ENCODE measurements at regions not wholly inside any gene's neighbourhood (a gene's known extent, or its start where the extent isn't known, plus 50 kb on each side); places are given as distances from the start of the nearest gene placed in this dataset.

GRCh38 chr20:40922865-40923264 lies 105.8 kb upstream of the TOP1 start:
- TF ChIP-seq POLR2AphosphoS5 (IDR thresholded peaks at IDR 0.05) (no peak), EP300 (IDR thresholded peaks at IDR 0.05) (no peak), POLR2A (IDR thresholded peaks at IDR 0.05) (no peak), CTCF (IDR thresholded peaks at IDR 0.05) (no peak)
- no peaks in the 10 kb centered on the region for H3K36me3 ChIP-seq
- WGBS, 2 donors = 68 to 82% methylated on average over 3 of the region's 3 CpGs
- no peaks in the 10 kb centered on the region for H3K9me3 ChIP-seq
- DNase-seq = no peak
- H3K4me1 ChIP-seq = no peaks in the 10 kb centered on the region
- H3K4me3 ChIP-seq = no peak overlapping the region
- H3K27ac ChIP-seq = no peak overlapping the region
- intact Hi-C loops (cut with DNase I) = no loop called here
- H3K27me3 ChIP-seq = no peaks in the 10 kb centered on the region

DNA sequence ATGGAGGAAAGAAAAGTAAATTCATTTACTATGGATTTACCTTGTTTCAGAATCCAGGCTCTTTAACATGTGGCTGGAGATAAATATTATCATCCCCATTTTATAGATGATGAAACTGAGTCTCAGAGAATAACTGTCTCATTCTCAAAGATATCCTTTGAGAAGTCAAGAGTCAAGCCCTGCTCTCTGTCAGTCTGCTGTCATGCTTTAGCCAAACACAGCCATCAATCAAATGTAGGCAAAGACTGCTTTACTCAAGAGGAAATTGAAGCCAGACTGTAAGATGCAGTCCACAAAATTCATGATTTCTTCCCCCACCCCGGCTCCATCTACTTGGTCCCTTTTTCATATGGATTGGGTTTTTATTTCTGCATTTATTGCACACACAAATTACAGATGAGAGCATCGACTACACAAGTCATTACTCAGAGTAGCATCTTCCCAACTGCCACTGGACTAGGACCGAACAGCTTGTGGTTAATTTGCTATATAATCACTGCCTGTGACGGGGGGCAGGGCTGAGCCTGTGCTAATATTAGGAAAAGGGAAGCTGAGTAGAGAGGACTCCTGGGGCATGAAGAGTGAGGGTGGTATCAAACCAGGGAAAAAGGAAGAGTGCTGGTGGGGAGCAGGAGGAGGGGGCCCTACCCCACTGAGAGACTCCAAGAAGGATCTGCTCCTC lies 102.7 kb upstream of the TOP1 start:
- H3K4me3 ChIP-seq = no peak overlapping the region
- no peaks in the 10 kb centered on the region for H3K36me3 ChIP-seq
- intact Hi-C loops (cut with DNase I) = no loop called here
- 44 to 55% methylated on average over 4 of the region's 4 CpGs for WGBS, 2 donors
- TF ChIP-seq CTCF (IDR thresholded peaks at IDR 0.05) = no peak
- H3K4me1 ChIP-seq = no peaks in the 10 kb centered on the region
- no peaks in the 10 kb centered on the region for H3K9me3 ChIP-seq
- H3K27me3 ChIP-seq = no peaks in the 10 kb centered on the region
- no peak overlapping the region for H3K27ac ChIP-seq
- DNase-seq = no peak

DNA sequence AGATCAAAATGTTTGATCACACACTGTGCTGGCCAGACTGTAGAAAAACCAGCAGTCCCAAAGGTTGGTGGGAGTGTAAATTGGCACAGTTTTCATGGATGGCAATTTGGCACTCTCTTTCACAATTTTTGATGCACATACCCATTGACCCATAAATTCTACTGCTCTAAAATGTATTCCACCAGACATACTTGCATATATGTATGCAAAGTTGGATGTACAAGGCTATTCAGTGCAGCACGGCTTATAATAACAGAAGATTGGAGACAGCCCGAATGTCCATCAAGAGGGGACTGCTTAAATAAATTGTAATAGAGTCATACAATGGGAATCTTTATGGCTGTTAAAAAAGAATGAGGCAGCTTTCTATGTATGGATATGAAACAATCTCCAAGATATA lies 101.7 kb upstream of the TOP1 start:
- Histone ChIP-seq H3K9me3 (no peaks in the 10 kb centered on the region), H3K36me3 (no peaks in the 10 kb centered on the region), H3K4me3 (no peak overlapping the region), H3K27ac (no peak overlapping the region), H3K27me3 (no peaks in the 10 kb centered on the region), H3K4me1 (no peaks in the 10 kb centered on the region)
- intact Hi-C loops (cut with DNase I) = no loop called here
- no peak for DNase-seq
- TF ChIP-seq POLR2A (IDR thresholded peaks at IDR 0.05) (no peak), POLR2AphosphoS5 (IDR thresholded peaks at IDR 0.05) (no peak), CTCF (IDR thresholded peaks at IDR 0.05) (no peak), EP300 (IDR thresholded peaks at IDR 0.05) (no peak)
- 88 to 89% methylated on average over 2 of the region's 2 CpGs for WGBS, 2 donors

- 48 to 81% methylated on average over 1 of the region's 1 CpG for WGBS, 2 donors
- Histone ChIP-seq H3K27me3 (no peaks in the 10 kb centered on the region), H3K4me3 (no peak overlapping the region), H3K27ac (no peak overlapping the region), H3K36me3 (no peaks in the 10 kb centered on the region), H3K4me1 (no peaks in the 10 kb centered on the region), H3K9me3 (no peaks in the 10 kb centered on the region)
- intact Hi-C loops (cut with DNase I) = no loop called here
- DNase-seq = no peak
- TF ChIP-seq CTCF (IDR thresholded peaks at IDR 0.05) (no peak), POLR2AphosphoS5 (IDR thresholded peaks at IDR 0.05) (no peak), EP300 (IDR thresholded peaks at IDR 0.05) (no peak), POLR2A (IDR thresholded peaks at IDR 0.05) (no peak)
Measured at GRCh38 chr20:40930561-40930960, 98.1 kb upstream of the TOP1 start.

GRCh38 chr20:40931410-40932044 lies 97.1 kb upstream of the TOP1 start:
- H3K36me3 ChIP-seq = no peaks in the 10 kb centered on the region
- no peaks in the 10 kb centered on the region for H3K4me1 ChIP-seq
- no peak for TF ChIP-seq POLR2AphosphoS5 (IDR thresholded peaks at IDR 0.05)
- TF ChIP-seq CTCF (IDR thresholded peaks at IDR 0.05) = no peak
- TF ChIP-seq EP300 (IDR thresholded peaks at IDR 0.05) = no peak
- TF ChIP-seq POLR2A (IDR thresholded peaks at IDR 0.05) = no peak
- H3K4me3 ChIP-seq = no peak overlapping the region
- H3K27ac ChIP-seq = no peak overlapping the region
- H3K27me3 ChIP-seq = no peaks in the 10 kb centered on the region
- no peak for DNase-seq
- WGBS, 2 donors = 51 to 75% methylated on average over 4 of the region's 4 CpGs
- H3K9me3 ChIP-seq = no peaks in the 10 kb centered on the region
- intact Hi-C loops (cut with DNase I) = no loop called here
